ENCODE measurements at regions not wholly inside any gene's neighbourhood (a gene's known extent, or its start where the extent isn't known, plus 50 kb on each side); places are given as distances from the start of the nearest gene placed in this dataset.

GRCh38 chr12:70154960-70155589 is 88.2 kb upstream of the CNOT2 start:
- no peak for DNase-seq (ENCODE audit: low spot score)

GRCh38 chr12:70157099-70157498 is 86.1 kb upstream of the CNOT2 start:
- no peak for DNase-seq (ENCODE audit: low spot score)

- no peak for DNase-seq (ENCODE audit: low spot score)
Observed at GRCh38 chr12:70165450-70165849, 77.8 kb upstream of the CNOT2 start.

GRCh38 chr12:70176290-70176689 is 66.9 kb upstream of the CNOT2 start:
- no peak for DNase-seq (ENCODE audit: low spot score)

GRCh38 chr12:70177631-70178030 is 65.6 kb upstream of the CNOT2 start:
- DNase-seq (ENCODE audit: low spot score), result no peak

GRCh38 chr12:70178038-70178437 is 65.2 kb upstream of the CNOT2 start:
- DNase-seq (ENCODE audit: low spot score), result no peak

- no peak for DNase-seq (ENCODE audit: low spot score)
Observed at GRCh38 chr12:70180130-70180529, 63.1 kb upstream of the CNOT2 start.

GRCh38 chr12:70185301-70185700 is 57.9 kb upstream of the CNOT2 start:
- DNase-seq (ENCODE audit: low spot score), result no peak

GRCh38 chr12:70186436-70186835 is 56.8 kb upstream of the CNOT2 start:
- DNase-seq (ENCODE audit: low spot score), result no peak

GRCh38 chr12:70190262-70191010 is 52.8 kb upstream of the CNOT2 start:
- no peak for DNase-seq (ENCODE audit: low spot score)
